GM23338 (cell line): ENCODE measurements at regions not wholly inside any gene's neighbourhood (a gene's known extent, or its start where the extent isn't known, plus 50 kb on each side); places are given as distances from the start of the nearest gene placed in this dataset.

Source experiments
- ATAC-seq: fragments of 200-7000 bp; cut with Tn5 transposase; 3 replicates; pipeline ENCODE4 v1.9.1; 2020
- DNase-seq: peaks from one replicate; pipeline ENCODE4 v3.0.0-alpha.2; 2015; ENCODE audit warnings: low spot score
- H2AFZ ChIP-seq: fragments of 200-600 bp; sonication (generic); 2 replicates; pipeline ENCODE4 v1.8.0; 2016; ENCODE audit warnings: antibody characterized with exemption, mild to moderate bottlenecking, moderate library complexity
- H3F3A ChIP-seq: fragments of 200-600 bp; sonication (generic); replicated peaks from 2 replicates; pipeline ENCODE4 v1.8.0; 2017; ENCODE audit warnings: antibody characterized with exemption, mixed run types, low read depth
- H3K27ac ChIP-seq: fragments of 200-600 bp; sonication (generic); 2 replicates; pipeline ENCODE4 v1.6.1; 2016; ENCODE audit warnings: low read depth
- H3K27me3 ChIP-seq: fragments of 200-600 bp; sonication (generic); 2 replicates; pipeline ENCODE4 v1.8.0; 2016; ENCODE audit warnings: mild to moderate bottlenecking, mixed run types, moderate library complexity; ENCODE audit not compliant: insufficient read depth
- H3K36me3 ChIP-seq: fragments of 200-600 bp; sonication (generic); 2 replicates; pipeline ENCODE4 v1.8.0; 2016; ENCODE audit warnings: mild to moderate bottlenecking; ENCODE audit not compliant: insufficient read depth
- H3K4me1 ChIP-seq: fragments of 200-600 bp; sonication (generic); 2 replicates; pipeline ENCODE4 v1.8.0; 2016; ENCODE audit warnings: mild to moderate bottlenecking, moderate library complexity; ENCODE audit not compliant: insufficient read depth
- H3K4me2 ChIP-seq: fragments of 200-600 bp; sonication (generic); 2 replicates; pipeline ENCODE4 v1.7.1; 2017; ENCODE audit warnings: mixed run types
- H3K4me3 ChIP-seq: fragments of 200-600 bp; sonication (generic); 2 replicates; pipeline ENCODE4 v1.6.1; 2016; ENCODE audit warnings: mixed run types
- H3K79me2 ChIP-seq: fragments of 200-600 bp; sonication (generic); replicated peaks from 2 replicates; pipeline ENCODE4 v1.8.0; 2017; ENCODE audit warnings: mild to moderate bottlenecking; ENCODE audit not compliant: insufficient read depth
- H3K9me2 ChIP-seq: fragments of 200-600 bp; sonication (generic); 2 replicates; pipeline ENCODE4 v1.8.0; 2017; ENCODE audit not compliant: insufficient read depth
- H4K20me1 ChIP-seq: fragments of 200-600 bp; sonication (generic); replicated peaks from 2 replicates; pipeline ENCODE4 v1.8.0; 2017; ENCODE audit warnings: mild to moderate bottlenecking; ENCODE audit not compliant: insufficient read depth
- H3K27ac Mint-ChIP-seq: 2 replicates; pipeline ENCODE4 v1.8.0; 2020; ENCODE audit warnings: inconsistent platforms, mild to moderate bottlenecking, moderate library complexity, mixed read lengths
- H3K27me3 Mint-ChIP-seq: 3 replicates; pipeline ENCODE4 v1.8.0; 2022; ENCODE audit warnings: low read depth, mild to moderate bottlenecking, moderate library complexity, mixed read lengths, inconsistent platforms; ENCODE audit not compliant: insufficient read depth, poor library complexity
- H3K36me3 Mint-ChIP-seq: 3 replicates; pipeline ENCODE4 v1.8.0; 2021; ENCODE audit warnings: low read depth, mild to moderate bottlenecking, inconsistent platforms, moderate library complexity, mixed read lengths
- H3K4me1 Mint-ChIP-seq: 3 replicates; pipeline ENCODE4 v1.8.0; 2020; ENCODE audit warnings: mild to moderate bottlenecking, inconsistent platforms, mixed read lengths
- H3K4me3 Mint-ChIP-seq: 3 replicates; pipeline ENCODE4 v1.8.0; 2021; ENCODE audit warnings: moderate library complexity, mild to moderate bottlenecking, inconsistent platforms, mixed read lengths
- H3K9me3 Mint-ChIP-seq: 3 replicates; pipeline ENCODE4 v1.8.0; 2020; ENCODE audit warnings: moderate library complexity, mild to moderate bottlenecking, inconsistent platforms, mixed read lengths
- CREB1 ChIP-seq: fragments of 250-450 bp; sonication (Bioruptor Pico); IDR thresholded peaks from 2 replicates; pipeline ENCODE4 v1.5.0; 2020; ENCODE audit warnings: low read depth, mild to moderate bottlenecking, moderate library complexity
- CTCF ChIP-seq, 2 experiments: fragments of 200-600 bp in 1 of 2; sonication (generic) in 1 of 2; conservative IDR thresholded peaks; 2 replicates each; pipeline versions ENCODE4 v1.5.1 to v1.6.1; 2016 to 2017; ENCODE audit warnings: antibody characterized with exemption in 2 of 2, low read depth in 2 of 2, mild to moderate bottlenecking in 2 of 2, moderate library complexity in 1 of 2
- ETS1 ChIP-seq: IDR thresholded peaks from 2 replicates; pipeline ENCODE4 v1.6.1; 2016; ENCODE audit warnings: antibody characterized with exemption
- EZH2 ChIP-seq: fragments of 200-600 bp; sonication (generic); IDR thresholded peaks from one replicate; pipeline ENCODE4 v1.8.0; 2017; ENCODE audit warnings: antibody characterized with exemption, mild to moderate bottlenecking, low read depth; ENCODE audit not compliant: unreplicated experiment
- EZH2phosphoT487 ChIP-seq: fragments of 200-600 bp; sonication (generic); IDR thresholded peaks from one replicate; pipeline ENCODE4 v1.8.1; 2018; ENCODE audit warnings: antibody characterized with exemption; ENCODE audit not compliant: unreplicated experiment
- JUNB ChIP-seq: IDR thresholded peaks from one replicate; pipeline ENCODE4 v1.6.1; 2016; ENCODE audit warnings: antibody characterized with exemption; ENCODE audit not compliant: unreplicated experiment
- NANOG ChIP-seq: IDR thresholded peaks from 2 replicates; pipeline ENCODE4 v1.6.1; 2016; ENCODE audit warnings: antibody characterized with exemption, borderline replicate concordance
- POLR2AphosphoS5 ChIP-seq: IDR thresholded peaks from 2 replicates; pipeline ENCODE4 v1.6.1; 2016; ENCODE audit warnings: antibody characterized with exemption, low read depth
- STAT1 ChIP-seq: IDR thresholded peaks from one replicate; pipeline ENCODE4 v1.6.1; 2016; ENCODE audit warnings: antibody characterized with exemption; ENCODE audit not compliant: unreplicated experiment
- ZNF114 ChIP-seq: fragments of 250-450 bp; sonication (Bioruptor Pico); IDR thresholded peaks from 2 replicates; pipeline ENCODE4 v1.5.0; 2020; ENCODE audit warnings: mild to moderate bottlenecking, moderate library complexity
- ZNF331 ChIP-seq: fragments of 250-450 bp; sonication (Bioruptor Pico); IDR thresholded peaks from 2 replicates; pipeline ENCODE4 v1.5.0; 2020; ENCODE audit warnings: low read depth, mild to moderate bottlenecking, moderate library complexity
- ZNF462 ChIP-seq: fragments of 250-450 bp; sonication (Bioruptor Pico); IDR thresholded peaks from 2 replicates; pipeline ENCODE4 v1.5.0; 2020; ENCODE audit warnings: mild to moderate bottlenecking, moderate library complexity
- TF ChIP-seq, protein P1 (sequence below): IDR thresholded peaks from one replicate; pipeline ENCODE4 v1.6.1; 2018; ENCODE audit warnings: antibody characterized with exemption; ENCODE audit not compliant: unreplicated experiment

- Mint-ChIP-seq H3K4me3 (no peak overlapping the region), H3K27ac (no peak overlapping the region), H3K36me3 (no peaks in the 10 kb centered on the region), H3K9me3 (no peaks in the 10 kb centered on the region), H3K27me3 (peaks cover 3% of the 10 kb centered on the region), H3K4me1 (peaks cover 22% of the 10 kb centered on the region)
- Histone ChIP-seq H3K27ac (no peak overlapping the region), H3K79me2 (no peaks in the 10 kb centered on the region), H3K36me3 (no peaks in the 10 kb centered on the region), H3K4me1 (peaks cover 8% of the 10 kb centered on the region; the same call in 1 of the 2 replicates), H3K4me2 (no peak overlapping the region), H3K4me3 (no peak overlapping the region), H3F3A (no peaks in the 10 kb centered on the region), H4K20me1 (no peaks in the 10 kb centered on the region), H3K9me2 (no peaks in the 10 kb centered on the region), H3K27me3 (no peaks in the 10 kb centered on the region), H2AFZ (no peak overlapping the region)
- no peak for TF ChIP-seq POLR2AphosphoS5
- no peak for TF ChIP-seq ZNF462
- no peak for TF ChIP-seq ZNF331 (CRISPR knock-in tag)
- TF ChIP-seq, protein P1, sequence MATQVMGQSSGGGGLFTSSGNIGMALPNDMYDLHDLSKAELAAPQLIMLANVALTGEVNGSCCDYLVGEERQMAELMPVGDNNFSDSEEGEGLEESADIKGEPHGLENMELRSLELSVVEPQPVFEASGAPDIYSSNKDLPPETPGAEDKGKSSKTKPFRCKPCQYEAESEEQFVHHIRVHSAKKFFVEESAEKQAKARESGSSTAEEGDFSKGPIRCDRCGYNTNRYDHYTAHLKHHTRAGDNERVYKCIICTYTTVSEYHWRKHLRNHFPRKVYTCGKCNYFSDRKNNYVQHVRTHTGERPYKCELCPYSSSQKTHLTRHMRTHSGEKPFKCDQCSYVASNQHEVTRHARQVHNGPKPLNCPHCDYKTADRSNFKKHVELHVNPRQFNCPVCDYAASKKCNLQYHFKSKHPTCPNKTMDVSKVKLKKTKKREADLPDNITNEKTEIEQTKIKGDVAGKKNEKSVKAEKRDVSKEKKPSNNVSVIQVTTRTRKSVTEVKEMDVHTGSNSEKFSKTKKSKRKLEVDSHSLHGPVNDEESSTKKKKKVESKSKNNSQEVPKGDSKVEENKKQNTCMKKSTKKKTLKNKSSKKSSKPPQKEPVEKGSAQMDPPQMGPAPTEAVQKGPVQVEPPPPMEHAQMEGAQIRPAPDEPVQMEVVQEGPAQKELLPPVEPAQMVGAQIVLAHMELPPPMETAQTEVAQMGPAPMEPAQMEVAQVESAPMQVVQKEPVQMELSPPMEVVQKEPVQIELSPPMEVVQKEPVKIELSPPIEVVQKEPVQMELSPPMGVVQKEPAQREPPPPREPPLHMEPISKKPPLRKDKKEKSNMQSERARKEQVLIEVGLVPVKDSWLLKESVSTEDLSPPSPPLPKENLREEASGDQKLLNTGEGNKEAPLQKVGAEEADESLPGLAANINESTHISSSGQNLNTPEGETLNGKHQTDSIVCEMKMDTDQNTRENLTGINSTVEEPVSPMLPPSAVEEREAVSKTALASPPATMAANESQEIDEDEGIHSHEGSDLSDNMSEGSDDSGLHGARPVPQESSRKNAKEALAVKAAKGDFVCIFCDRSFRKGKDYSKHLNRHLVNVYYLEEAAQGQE, result no peak
- no peak for TF ChIP-seq EZH2phosphoT487
- no peak for TF ChIP-seq NANOG
- TF ChIP-seq ETS1, result no peak
- TF ChIP-seq STAT1, result no peak
- no peak for TF ChIP-seq ZNF114 (CRISPR knock-in tag)
- no peak for TF ChIP-seq CREB1 (CRISPR knock-in tag)
- no peak for TF ChIP-seq CTCF (conservative IDR thresholded peaks at IDR 0.05; ENCODE audit: low read depth in 2 of 2)
- no peak for TF ChIP-seq JUNB
- TF ChIP-seq EZH2, result no peak
- DNase-seq (no peak), ATAC-seq (no peak)
Measured at GRCh38 chr1:8206391-8206790, 111.5 kb upstream of the SLC45A1 start.
